ENCODE measurements at regions not wholly inside any gene's neighbourhood (a gene's known extent, or its start where the extent isn't known, plus 50 kb on each side); places are given as distances from the start of the nearest gene placed in this dataset.

GRCh38 chr10:27426948-27427467, 77.1 kb upstream of the RAB18 start:
- no peaks in the 10 kb centered on the region for H3K27me3 ChIP-seq (replicated peaks in 1 of 7)
- no peak for DNase-seq
- peaks cover 0 to 15% (median 10%) of the 10 kb centered on the region in 8 donors for H3K9me3 ChIP-seq
- H3K4me1 ChIP-seq, result no peaks in the 10 kb centered on the region
- TF ChIP-seq POLR2AphosphoS5 (IDR thresholded peaks at IDR 0.05) (no peak), POLR2A (IDR thresholded peaks at IDR 0.05) (no peak)
- TF ChIP-seq, protein P1, sequence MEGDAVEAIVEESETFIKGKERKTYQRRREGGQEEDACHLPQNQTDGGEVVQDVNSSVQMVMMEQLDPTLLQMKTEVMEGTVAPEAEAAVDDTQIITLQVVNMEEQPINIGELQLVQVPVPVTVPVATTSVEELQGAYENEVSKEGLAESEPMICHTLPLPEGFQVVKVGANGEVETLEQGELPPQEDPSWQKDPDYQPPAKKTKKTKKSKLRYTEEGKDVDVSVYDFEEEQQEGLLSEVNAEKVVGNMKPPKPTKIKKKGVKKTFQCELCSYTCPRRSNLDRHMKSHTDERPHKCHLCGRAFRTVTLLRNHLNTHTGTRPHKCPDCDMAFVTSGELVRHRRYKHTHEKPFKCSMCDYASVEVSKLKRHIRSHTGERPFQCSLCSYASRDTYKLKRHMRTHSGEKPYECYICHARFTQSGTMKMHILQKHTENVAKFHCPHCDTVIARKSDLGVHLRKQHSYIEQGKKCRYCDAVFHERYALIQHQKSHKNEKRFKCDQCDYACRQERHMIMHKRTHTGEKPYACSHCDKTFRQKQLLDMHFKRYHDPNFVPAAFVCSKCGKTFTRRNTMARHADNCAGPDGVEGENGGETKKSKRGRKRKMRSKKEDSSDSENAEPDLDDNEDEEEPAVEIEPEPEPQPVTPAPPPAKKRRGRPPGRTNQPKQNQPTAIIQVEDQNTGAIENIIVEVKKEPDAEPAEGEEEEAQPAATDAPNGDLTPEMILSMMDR (IDR thresholded peaks at IDR 0.05 in 8 of 11, conservative IDR thresholded peaks at IDR 0.05 in 3 of 11), result no peak
- H3K27ac ChIP-seq, result no peak overlapping the region
- H3K4me3 ChIP-seq, result no peak overlapping the region
- intact Hi-C loops (cut with DNase I; ENCODE audit: low total_unique reads), result no loop called here
- WGBS, 5 donors, result 73 to 84% (median 80%) methylated on average over 2 of the region's 2 CpGs
- no peaks in the 10 kb centered on the region for H3K36me3 ChIP-seq

- H3K36me3 ChIP-seq, result no peaks in the 10 kb centered on the region
- no peak overlapping the region for H3K27ac ChIP-seq
- TF ChIP-seq POLR2AphosphoS5 (IDR thresholded peaks at IDR 0.05) (no peak), POLR2A (IDR thresholded peaks at IDR 0.05) (no peak)
- TF ChIP-seq, protein P1 (IDR thresholded peaks at IDR 0.05 in 8 of 11, conservative IDR thresholded peaks at IDR 0.05 in 3 of 11), result no peak
- peaks cover 0 to 20% (median 11%) of the 10 kb centered on the region in 7 donors for H3K27me3 ChIP-seq (replicated peaks in 1 of 7)
- peaks cover 0 to 12% (median 3%) of the 10 kb centered on the region in 8 donors for H3K9me3 ChIP-seq
- H3K4me1 ChIP-seq, result no peaks in the 10 kb centered on the region
- no peak for DNase-seq
- intact Hi-C loops (cut with DNase I; ENCODE audit: low total_unique reads), result no loop called here
- 20 to 77% (median 55%) methylated on average over 1 to 34 of the region's 34 CpGs for WGBS, 5 donors
- peak overlapping the region in 3 of 8 donors; percentile 1 to 25 (median 11) for H3K4me3 ChIP-seq
Observed at GRCh38 chr10:27413831-27414348, 90.2 kb upstream of the RAB18 start.

- 66 to 81% (median 71%) methylated on average over 14 to 28 of the region's 28 CpGs for WGBS, 5 donors
- Histone ChIP-seq H3K9me3 (peaks cover 0 to 11% (median 3%) of the 10 kb centered on the region in 8 donors), H3K27me3 (replicated peaks in 1 of 7) (peaks cover 0 to 20% (median 11%) of the 10 kb centered on the region in 7 donors), H3K27ac (no peak overlapping the region), H3K36me3 (no peaks in the 10 kb centered on the region), H3K4me3 (peak overlapping the region in 1 of 8 donors; percentile 25), H3K4me1 (no peaks in the 10 kb centered on the region)
- TF ChIP-seq POLR2AphosphoS5 (IDR thresholded peaks at IDR 0.05) (no peak), POLR2A (IDR thresholded peaks at IDR 0.05) (no peak)
- TF ChIP-seq, protein P1 (IDR thresholded peaks at IDR 0.05 in 8 of 11, conservative IDR thresholded peaks at IDR 0.05 in 3 of 11), result no peak
- DNase-seq, result no peak
- intact Hi-C loops (cut with DNase I; ENCODE audit: low total_unique reads), result no loop called here
Observed at GRCh38 chr10:27413387-27413786, 90.7 kb upstream of the RAB18 start.

- Histone ChIP-seq H3K4me3 (no peak overlapping the region), H3K36me3 (no peaks in the 10 kb centered on the region), H3K27ac (no peak overlapping the region), H3K4me1 (no peaks in the 10 kb centered on the region), H3K9me3 (peaks cover 0 to 4% (median 0%) of the 10 kb centered on the region in 8 donors), H3K27me3 (replicated peaks in 1 of 7) (peaks cover 0 to 20% (median 11%) of the 10 kb centered on the region in 7 donors)
- intact Hi-C loops (cut with DNase I; ENCODE audit: low total_unique reads), result no loop called here
- DNase-seq, result no peak
- TF ChIP-seq, protein P1 (IDR thresholded peaks at IDR 0.05 in 8 of 11, conservative IDR thresholded peaks at IDR 0.05 in 3 of 11), result no peak
- TF ChIP-seq POLR2AphosphoS5 (IDR thresholded peaks at IDR 0.05), result no peak
- TF ChIP-seq POLR2A (IDR thresholded peaks at IDR 0.05), result no peak
- WGBS, 5 donors, result 61 to 73% (median 68%) methylated on average over 3 of the region's 3 CpGs
Observed at GRCh38 chr10:27410153-27410552, 94.0 kb upstream of the RAB18 start.

Data from spleen (tissue), 11 donors.